ENCODE measurements at regions not wholly inside any gene's neighbourhood (a gene's known extent, or its start where the extent isn't known, plus 50 kb on each side); places are given as distances from the start of the nearest gene placed in this dataset.

DNA sequence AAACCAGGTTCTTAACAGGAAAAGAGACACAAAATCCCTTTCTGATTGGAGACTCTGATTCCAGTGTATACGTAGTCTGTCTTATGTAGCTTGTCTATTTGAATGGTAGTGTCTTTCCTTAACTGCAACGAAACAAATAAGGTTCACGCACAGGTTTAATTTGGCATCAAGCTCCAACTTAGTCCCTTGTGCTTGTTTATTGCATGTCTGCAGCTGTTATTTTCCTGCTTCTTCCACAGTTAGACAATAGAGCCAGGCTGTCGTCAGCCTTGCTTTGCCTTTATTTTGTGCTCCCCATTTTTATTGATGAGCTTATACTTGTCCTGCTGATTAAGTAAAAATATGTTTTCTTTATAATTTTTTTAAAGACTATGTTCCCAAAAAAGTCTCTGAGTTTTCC, 152.7 kb upstream of the CDIN1 start:
- no peak for DNase-seq (ENCODE audit: low read depth)
- TF ChIP-seq, protein P1, sequence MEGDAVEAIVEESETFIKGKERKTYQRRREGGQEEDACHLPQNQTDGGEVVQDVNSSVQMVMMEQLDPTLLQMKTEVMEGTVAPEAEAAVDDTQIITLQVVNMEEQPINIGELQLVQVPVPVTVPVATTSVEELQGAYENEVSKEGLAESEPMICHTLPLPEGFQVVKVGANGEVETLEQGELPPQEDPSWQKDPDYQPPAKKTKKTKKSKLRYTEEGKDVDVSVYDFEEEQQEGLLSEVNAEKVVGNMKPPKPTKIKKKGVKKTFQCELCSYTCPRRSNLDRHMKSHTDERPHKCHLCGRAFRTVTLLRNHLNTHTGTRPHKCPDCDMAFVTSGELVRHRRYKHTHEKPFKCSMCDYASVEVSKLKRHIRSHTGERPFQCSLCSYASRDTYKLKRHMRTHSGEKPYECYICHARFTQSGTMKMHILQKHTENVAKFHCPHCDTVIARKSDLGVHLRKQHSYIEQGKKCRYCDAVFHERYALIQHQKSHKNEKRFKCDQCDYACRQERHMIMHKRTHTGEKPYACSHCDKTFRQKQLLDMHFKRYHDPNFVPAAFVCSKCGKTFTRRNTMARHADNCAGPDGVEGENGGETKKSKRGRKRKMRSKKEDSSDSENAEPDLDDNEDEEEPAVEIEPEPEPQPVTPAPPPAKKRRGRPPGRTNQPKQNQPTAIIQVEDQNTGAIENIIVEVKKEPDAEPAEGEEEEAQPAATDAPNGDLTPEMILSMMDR (conservative IDR thresholded peaks at IDR 0.05; ENCODE audit: low read depth, low read length), result no peak
- H3K4me3 ChIP-seq (ENCODE audit: low read depth, low read length), result no peak overlapping the region

- DNase-seq (ENCODE audit: low read depth), result peak; percentile 98
- TF ChIP-seq, protein P1 (conservative IDR thresholded peaks at IDR 0.05; ENCODE audit: low read depth, low read length), result no peak
- H3K4me3 ChIP-seq (ENCODE audit: low read depth, low read length), result no peak overlapping the region
Measured at GRCh38 chr15:36428102-36428845, 151.2 kb upstream of the CDIN1 start.

- TF ChIP-seq, protein P1 (conservative IDR thresholded peaks at IDR 0.05; ENCODE audit: low read depth, low read length), result no peak
- DNase-seq (ENCODE audit: low read depth), result no peak
- H3K4me3 ChIP-seq (ENCODE audit: low read depth, low read length), result no peak overlapping the region
Measured at GRCh38 chr15:36429707-36430106, 149.7 kb upstream of the CDIN1 start.

GRCh38 chr15:36430280-36430679, 149.1 kb upstream of the CDIN1 start:
- H3K4me3 ChIP-seq (ENCODE audit: low read depth, low read length), result no peak overlapping the region
- DNase-seq (ENCODE audit: low read depth), result no peak
- TF ChIP-seq, protein P1 (conservative IDR thresholded peaks at IDR 0.05; ENCODE audit: low read depth, low read length), result no peak

- H3K4me3 ChIP-seq (ENCODE audit: low read depth, low read length), result no peak overlapping the region
- no peak for DNase-seq (ENCODE audit: low read depth)
- TF ChIP-seq, protein P1 (conservative IDR thresholded peaks at IDR 0.05; ENCODE audit: low read depth, low read length), result no peak
Measured at GRCh38 chr15:36430726-36431265, 148.6 kb upstream of the CDIN1 start.

GRCh38 chr15:36432161-36432560, 147.3 kb upstream of the CDIN1 start:
- peak; percentile 3 for DNase-seq (ENCODE audit: low read depth)
- TF ChIP-seq, protein P1 (conservative IDR thresholded peaks at IDR 0.05; ENCODE audit: low read depth, low read length), result no peak
- H3K4me3 ChIP-seq (ENCODE audit: low read depth, low read length), result no peak overlapping the region

GRCh38 chr15:36434177-36434576, 145.2 kb upstream of the CDIN1 start:
- TF ChIP-seq, protein P1 (conservative IDR thresholded peaks at IDR 0.05; ENCODE audit: low read depth, low read length), result no peak
- no peak for DNase-seq (ENCODE audit: low read depth)
- no peak overlapping the region for H3K4me3 ChIP-seq (ENCODE audit: low read depth, low read length)

Measured in epithelial cell of proximal tubule (primary cell).